ENCODE measurements at regions not wholly inside any gene's neighbourhood (a gene's known extent, or its start where the extent isn't known, plus 50 kb on each side); places are given as distances from the start of the nearest gene placed in this dataset.

- H3K9me3 ChIP-seq = peaks cover 0 to 12% of the 10 kb centered on the region in 2 donors
- H3K4me3 ChIP-seq = no peak overlapping the region
- H3K36me3 ChIP-seq = no peaks in the 10 kb centered on the region
- intact Hi-C loops (cut with DNase I) = no loop called here
- DNase-seq = no peak
- H3K27ac ChIP-seq = no peak overlapping the region
- H3K4me1 ChIP-seq = no peaks in the 10 kb centered on the region
- no peaks in the 10 kb centered on the region for H3K27me3 ChIP-seq
- ATAC-seq = no peak
- TF ChIP-seq CTCF (IDR thresholded peaks at IDR 0.05) = no peak
Observed at GRCh38 chr12:72766517-72766916, 494.3 kb downstream of the TRHDE start.

GRCh38 chr12:72774023-72774422 is 501.9 kb downstream of the TRHDE start:
- H3K36me3 ChIP-seq = no peaks in the 10 kb centered on the region
- DNase-seq (no peak), ATAC-seq (no peak)
- TF ChIP-seq CTCF (IDR thresholded peaks at IDR 0.05) = no peak
- intact Hi-C loops (cut with DNase I) = no loop called here
- H3K4me1 ChIP-seq = no peaks in the 10 kb centered on the region
- no peaks in the 10 kb centered on the region for H3K27me3 ChIP-seq
- no peak overlapping the region for H3K27ac ChIP-seq
- H3K9me3 ChIP-seq = no peaks in the 10 kb centered on the region
- no peak overlapping the region for H3K4me3 ChIP-seq

DNA sequence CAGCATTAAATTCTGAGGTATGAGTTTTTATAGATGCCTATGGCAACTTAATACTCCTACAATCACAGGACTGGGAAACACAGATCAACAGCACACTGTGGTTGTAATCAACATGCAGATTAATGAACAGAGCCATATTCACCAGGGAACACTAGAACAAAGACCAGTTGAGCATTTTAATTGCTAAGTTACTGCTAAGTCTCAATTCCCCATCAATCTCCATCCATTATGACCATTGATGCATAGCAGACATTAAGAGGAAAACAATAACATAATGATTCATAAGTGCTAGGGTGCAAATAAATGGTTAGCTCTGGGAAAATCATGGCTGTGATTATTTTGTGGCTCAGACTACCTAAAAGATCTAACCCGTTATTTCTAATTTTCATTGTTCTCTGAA is 505.6 kb downstream of the TRHDE start:
- Histone ChIP-seq H3K4me3 (no peak overlapping the region), H3K27me3 (no peaks in the 10 kb centered on the region), H3K4me1 (no peaks in the 10 kb centered on the region), H3K36me3 (no peaks in the 10 kb centered on the region), H3K27ac (no peak overlapping the region), H3K9me3 (peaks cover 0 to 6% of the 10 kb centered on the region in 2 donors)
- DNase-seq (no peak), ATAC-seq (no peak)
- intact Hi-C loops (cut with DNase I) = no loop called here
- no peak for TF ChIP-seq CTCF (IDR thresholded peaks at IDR 0.05)

- Histone ChIP-seq H3K4me3 (no peak overlapping the region), H3K27ac (no peak overlapping the region), H3K36me3 (no peaks in the 10 kb centered on the region), H3K9me3 (no peaks in the 10 kb centered on the region), H3K27me3 (no peaks in the 10 kb centered on the region), H3K4me1 (no peaks in the 10 kb centered on the region)
- intact Hi-C loops (cut with DNase I) = no loop called here
- no peak for TF ChIP-seq CTCF (IDR thresholded peaks at IDR 0.05)
- no peak for ATAC-seq
- DNase-seq = no peak
Observed at GRCh38 chr12:72790273-72790672, 518.1 kb downstream of the TRHDE start.

GRCh38 chr12:72792889-72793288 is 520.7 kb downstream of the TRHDE start:
- Histone ChIP-seq H3K4me3 (no peak overlapping the region), H3K4me1 (no peaks in the 10 kb centered on the region), H3K27ac (no peak overlapping the region), H3K9me3 (peaks cover 0 to 16% of the 10 kb centered on the region in 2 donors), H3K36me3 (no peaks in the 10 kb centered on the region), H3K27me3 (no peaks in the 10 kb centered on the region)
- intact Hi-C loops (cut with DNase I) = no loop called here
- no peak for ATAC-seq
- TF ChIP-seq CTCF (IDR thresholded peaks at IDR 0.05) = no peak
- DNase-seq = no peak
